ENCODE measurements at regions not wholly inside any gene's neighbourhood (a gene's known extent, or its start where the extent isn't known, plus 50 kb on each side); places are given as distances from the start of the nearest gene placed in this dataset.

DNA sequence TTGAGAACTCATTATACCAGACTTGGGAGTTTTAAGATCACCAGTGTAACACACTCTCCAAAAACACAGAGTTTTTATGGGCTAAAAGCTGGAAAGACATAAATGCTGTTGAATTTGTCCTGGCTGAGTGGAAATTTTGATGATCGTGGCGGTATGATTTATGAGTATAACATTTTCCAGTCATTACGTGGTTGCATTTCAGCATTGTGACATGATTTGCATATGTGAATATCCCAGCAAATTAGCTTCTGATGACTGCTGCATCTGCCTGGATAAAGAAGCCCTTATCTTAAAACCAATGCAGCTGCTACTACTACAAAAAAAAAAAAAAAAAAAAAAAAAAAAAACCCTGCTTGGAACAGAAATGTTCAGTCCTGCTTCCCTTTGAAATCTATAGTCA is 850.9 kb downstream of the TFAP2A start:
- DNase-seq = no peak

DNA sequence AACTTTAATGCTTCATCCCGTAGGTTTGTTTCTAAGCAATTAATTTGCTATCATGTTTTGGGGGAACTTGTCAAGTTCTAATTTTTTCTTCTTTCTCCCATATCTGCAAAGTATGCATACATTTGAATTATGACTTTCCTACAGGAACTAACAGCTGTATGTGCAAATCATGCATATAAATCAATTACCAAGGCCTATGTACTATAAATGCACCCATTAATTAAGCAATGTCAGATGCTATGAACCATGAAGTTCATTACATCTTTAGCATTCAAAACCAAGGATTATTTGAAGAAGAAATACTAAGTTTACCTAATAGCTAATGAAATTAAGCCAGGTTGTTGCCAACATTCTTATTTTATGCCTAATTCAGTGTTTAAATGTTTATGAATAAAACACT is 851.3 kb downstream of the TFAP2A start:
- no peak for DNase-seq

DNA sequence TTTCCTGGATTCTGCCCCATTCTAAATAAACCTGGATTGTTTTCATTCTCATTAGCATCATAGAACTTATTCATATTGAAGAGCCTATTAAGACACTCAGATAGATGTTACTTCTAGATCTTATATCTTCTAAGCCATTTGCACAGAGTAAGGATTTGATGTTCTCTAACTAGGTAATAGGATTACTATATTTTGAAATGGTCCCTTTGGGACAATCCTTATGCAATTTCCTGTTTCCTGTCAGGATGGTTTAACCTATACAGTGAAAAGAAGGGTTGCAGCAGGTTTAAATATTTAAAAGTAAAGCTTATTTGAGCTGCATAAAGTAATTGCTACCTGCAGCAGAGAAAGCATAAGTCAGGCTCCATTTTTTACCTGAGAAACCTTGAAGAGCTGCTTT is 860.1 kb downstream of the TFAP2A start:
- DNase-seq = no peak

DNA sequence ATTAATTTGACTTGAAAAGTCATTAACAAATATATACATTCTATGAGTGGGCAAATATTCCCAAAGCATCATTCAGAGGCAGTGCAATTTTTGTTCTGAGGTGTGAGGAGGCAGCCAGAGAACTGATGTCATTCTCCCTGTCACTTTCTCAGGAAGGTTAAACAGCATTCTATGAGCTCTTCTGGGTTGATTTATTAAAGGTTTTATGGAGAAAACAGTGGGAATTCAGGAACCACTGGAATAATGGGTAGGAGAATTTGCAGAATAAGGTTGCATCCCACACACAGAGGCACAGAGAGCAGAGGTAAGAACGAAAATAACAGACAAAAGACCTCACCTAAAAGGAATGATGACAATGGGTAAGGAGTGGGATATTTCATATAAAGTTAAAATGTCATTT is 860.6 kb downstream of the TFAP2A start:
- DNase-seq = no peak

DNA sequence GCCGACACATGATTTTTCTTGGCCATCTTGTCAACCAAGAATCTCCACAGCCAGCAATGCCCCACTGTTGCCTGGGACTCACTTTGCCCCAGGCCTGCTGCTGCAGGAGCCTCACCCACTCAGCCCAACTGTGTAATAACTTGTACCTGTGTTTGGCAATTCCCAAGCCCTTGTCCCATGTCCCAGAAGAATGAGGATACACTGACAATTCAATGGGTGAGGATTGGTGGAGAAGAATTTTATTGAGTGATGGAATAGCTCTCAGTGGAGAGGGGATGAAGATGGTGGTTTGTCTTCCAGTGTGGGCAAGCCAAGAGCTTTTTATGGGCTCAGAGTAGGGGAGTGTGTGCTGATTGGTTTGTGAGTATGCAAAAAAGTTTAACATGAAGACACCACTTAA is 861.9 kb downstream of the TFAP2A start:
- no peak for DNase-seq

DNA sequence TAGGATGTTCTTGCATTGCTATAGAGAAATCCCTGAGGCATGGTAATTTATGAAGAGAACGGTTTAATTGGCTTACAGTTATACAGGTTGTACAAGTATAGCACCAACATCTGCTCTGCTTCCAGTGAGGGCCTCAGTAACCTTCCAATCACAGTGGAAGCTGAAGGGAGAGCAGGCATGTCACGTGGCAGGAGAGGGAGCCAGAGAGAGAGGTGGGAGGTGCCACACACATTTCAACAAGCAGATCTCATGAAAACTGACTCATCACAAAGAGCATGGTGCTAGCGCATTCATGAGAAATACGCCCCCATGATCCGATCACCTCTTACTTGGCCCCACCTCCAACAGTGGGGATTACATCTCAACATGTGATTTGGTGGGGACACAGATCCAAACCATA is 871.2 kb downstream of the TFAP2A start:
- DNase-seq = no peak

DNA sequence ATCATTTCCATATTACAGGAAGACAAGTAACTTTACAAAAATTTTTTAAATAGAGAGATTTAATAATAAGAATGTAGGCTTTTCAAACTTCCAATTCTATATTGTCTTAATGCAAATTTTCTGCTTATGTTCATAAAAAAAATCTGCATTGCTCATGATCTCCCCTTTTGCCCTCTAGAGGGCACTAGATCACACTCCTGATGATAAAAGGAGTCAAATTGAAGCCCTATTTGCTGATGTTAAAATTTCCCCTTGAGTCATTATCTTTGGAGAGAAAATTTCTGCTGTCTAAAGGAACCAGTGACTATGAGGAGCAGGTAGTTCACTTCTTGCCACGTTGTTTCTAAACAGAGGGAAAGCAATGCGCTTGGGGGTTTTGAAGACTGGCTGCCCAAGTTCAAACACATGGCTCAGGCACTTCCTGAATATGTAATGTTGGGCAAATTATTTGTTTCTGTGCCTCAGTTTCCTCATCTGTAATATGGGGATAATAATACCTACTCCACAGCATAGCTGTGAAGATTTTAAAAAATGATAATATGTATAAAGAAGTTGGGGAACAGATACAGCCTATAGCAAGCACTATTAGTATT is 874.2 kb downstream of the TFAP2A start:
- no peak for DNase-seq

DNA sequence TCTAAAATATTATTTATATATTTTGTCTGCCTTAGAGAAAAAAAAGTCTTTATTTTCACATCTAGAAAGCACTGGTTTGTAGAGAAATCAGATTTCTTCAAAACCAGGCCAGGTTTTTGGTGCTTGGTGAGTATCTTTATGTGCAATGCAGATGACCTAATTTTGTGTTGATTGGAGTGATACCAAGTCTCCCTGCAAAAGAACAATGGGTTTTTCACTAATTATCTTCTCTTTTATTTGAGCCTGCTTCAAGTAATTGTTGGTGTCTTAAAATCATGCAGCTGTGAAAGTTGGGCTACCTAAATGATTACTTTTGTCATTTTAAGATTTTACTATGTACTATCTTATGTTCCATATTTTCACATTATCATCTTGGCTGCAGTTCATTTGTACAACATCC is 874.7 kb downstream of the TFAP2A start:
- no peak for DNase-seq

DNA sequence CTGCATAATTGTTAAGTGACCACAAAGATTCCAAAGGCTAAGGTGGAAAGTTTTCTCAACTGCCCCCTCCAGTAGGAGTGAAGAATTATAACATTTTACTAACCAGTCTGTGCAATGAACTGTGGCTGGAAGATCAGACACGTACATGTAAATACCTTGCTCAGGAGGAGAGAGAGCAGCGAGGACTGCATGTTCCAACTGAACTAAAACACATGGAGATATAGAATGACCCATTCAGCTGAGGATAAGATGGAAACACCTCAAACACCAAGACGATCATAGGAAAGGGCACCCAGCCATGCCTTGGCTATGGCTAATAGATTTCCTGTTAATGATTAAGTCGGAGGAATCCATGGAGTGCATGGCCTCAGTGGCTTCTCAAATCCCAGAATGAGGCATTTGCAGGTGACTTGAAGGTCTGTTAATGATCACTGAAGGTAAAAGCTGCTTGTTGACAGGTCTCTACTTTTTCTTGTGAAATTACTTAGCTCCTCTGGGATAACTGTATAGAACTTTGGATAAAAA is 875.6 kb downstream of the TFAP2A start:
- no peak for DNase-seq

DNA sequence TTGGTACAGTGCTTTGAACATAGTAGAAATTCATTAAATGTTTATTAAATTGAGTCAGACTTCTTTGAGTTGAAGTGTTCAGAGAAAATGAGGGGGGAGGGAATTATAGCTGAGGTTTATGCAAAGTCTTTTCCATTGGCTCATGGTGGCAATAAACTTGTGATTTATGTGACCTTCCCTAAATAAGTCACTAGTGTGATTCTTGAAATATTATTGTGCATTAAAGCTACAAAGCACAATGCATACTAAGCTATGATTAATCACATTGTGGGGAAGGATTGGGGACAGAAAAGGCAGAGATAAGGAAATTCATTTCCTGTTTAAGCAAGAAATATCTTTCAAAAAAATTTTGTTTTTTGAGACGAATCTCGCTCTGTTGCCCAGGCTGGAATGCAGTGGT is 877.5 kb downstream of the TFAP2A start:
- DNase-seq = no peak

DNA sequence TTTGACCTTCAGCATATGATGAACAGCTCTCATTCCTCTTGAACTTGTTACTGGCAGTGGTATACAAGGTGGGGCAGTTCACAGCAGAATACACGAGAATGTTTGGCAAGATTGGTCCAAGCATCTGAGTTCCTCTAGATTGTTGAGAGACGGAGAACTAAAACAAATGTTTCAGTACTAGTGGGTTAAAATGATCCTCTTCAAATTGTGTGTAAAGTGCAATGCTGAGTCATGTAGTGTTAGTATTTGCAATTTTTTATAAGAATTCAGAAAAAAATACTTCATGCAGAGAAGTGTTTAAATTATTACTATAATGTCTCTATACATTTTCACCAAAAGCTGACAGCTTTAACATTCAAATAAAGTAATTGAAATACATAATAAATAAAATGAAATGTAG is 879.8 kb downstream of the TFAP2A start:
- DNase-seq = no peak

DNA sequence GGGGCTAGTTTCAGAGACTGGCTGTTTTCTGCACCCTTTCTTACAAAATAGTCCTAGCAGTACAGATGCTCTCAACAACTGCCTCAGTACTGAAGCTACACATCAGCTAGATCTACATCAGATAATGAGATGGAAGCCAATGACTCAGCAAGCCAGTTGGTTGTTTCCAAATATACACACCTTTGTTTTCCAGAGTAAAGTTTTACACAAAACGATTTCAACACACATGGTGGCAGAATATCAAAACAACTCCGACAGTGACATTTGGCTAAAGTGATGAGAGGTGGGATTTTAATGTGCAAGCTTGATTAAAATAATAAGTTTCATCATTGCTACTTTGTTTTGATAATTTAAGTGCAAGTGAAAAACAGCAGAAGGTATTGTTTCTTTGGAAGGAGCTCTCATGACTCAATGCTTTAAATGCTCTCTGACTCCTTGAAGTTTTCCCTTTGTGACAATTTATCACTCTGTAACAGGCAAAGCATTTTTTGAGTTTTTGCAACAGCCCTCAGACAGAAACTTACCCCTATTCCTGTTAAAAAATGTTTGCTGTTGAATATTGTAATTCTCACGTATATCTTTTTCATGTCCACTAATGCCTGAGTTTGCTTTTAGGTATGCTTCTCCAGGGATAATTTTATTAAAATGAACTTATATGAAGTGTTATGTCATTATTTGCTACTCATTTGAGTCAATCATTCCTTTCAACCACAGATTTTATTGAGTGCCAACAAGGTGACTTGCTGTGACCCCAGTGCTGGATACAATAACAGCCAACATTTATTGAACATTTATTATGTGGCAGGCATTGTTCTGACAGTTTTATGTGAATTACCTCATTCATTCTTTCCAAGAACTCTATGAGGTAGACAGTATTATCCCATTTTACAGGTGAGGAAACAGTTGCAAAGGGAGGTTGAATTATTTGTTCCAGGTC is 882.0 kb downstream of the TFAP2A start:
- DNase-seq = no peak

DNA sequence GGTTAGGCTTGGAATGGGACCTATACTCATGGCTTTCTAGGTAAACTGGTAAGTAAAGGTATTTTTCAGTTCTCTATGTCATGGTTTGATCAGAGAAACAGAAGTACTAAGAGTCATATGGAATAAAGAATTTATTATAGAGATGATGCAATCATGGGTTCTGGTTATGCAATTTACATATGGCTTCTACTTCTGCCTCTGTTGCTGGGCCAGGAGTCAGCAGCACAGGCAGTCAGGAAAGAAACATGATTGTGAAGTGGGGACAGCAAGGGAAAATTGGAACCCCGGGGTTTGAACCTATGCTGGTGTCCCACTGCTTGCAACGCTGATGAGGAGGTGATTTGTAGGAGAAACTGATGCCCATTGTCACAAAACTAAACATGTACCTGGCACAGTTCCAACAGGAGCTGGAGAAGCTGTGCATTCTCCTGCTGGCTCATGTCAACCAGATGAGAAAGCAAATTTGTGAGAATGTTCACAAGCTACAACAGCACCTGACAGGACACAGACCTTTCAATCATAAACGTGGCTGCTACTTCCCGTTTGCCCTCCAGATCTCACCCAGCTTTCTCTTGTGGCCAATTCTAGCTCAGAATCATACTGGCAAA is 887.1 kb downstream of the TFAP2A start:
- DNase-seq = no peak

DNA sequence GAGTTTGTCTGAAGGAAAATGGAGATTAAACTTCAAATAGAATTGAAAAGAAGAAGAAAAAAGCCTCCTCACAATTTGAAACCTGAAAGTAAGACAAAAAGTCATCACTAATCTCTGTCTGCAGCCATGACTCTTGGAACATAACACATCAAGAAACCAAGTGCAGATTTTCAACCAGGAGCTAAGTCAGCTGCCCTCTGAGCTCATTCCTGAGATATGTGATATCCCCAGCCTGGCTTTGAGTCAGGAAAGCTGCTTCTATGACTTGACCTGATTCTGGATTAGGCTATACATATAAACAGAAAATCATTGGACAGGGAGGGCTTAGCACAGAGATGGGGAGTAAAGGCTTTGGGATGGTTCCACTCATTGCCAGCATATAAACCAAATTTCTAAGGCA is 891.4 kb downstream of the TFAP2A start:
- DNase-seq = no peak

DNA sequence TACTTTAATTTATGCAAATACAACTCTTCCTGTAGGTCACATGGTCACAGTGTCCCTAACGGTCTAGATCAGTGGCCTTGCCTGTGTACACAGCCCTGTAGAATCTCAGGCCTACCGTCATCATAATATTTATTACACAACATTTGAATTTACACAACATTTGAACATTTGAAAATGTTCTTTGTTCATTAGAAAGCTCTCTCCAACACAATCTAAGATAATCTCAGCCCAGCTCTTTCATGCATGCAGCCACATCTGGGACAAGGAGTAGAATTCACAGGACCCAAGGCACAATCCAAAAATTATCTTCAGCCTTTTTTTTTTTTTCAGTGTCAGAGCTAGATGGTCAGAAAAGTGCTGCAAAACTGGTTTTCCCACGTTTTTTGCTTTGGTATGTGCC is 892.8 kb downstream of the TFAP2A start:
- DNase-seq = no peak

DNA sequence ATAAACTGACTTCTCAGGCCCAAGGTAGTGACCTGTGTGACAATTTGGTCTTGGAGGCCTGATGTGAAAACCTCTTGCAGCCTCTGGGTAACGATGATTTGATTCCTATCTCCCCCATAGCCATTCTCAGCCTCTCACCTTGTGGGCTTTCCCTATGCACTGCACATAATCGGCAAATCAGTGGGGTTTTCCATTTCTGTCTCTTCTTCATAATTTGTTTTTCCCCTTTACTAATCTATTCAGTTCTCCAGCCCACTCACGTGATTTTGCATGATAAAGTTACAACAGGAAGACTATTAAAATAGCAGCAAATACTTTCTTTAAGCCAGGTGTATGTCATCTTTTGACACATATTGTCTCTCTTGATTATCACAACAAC is 893.7 kb downstream of the TFAP2A start:
- no peak for DNase-seq

DNA sequence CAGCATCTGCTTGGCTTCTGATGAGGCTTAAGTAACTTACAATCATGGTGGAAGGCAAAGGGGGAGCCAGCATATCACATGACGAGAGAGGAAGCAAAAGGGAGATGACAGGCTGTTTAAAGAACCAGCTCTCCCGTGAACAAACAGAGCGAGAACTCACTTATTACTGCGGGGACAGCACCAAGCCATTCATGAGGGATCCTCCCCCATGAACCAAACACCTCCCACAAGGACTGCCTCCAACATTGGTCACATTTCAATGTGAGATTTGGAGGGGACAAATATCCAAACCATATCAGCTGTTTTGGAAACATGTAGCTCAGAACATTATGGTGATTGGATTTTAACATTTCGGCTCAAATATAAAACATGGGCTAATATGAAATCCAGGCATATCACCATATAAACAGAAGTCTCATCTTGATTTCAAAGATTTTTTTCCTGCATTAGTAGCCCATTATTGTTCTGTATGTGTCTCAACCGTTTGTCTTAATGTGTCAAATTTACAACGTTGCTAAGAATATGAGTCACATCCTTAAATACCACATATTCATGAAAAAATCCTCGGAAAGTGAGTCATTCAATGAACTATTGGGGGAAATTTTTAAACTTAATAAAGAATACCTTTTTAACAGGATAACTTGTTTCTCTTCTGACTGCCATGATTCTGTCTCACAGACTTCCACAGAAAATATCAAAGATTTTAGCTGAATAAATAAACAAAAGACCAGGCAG is 894.3 kb downstream of the TFAP2A start:
- no peak for DNase-seq

DNA sequence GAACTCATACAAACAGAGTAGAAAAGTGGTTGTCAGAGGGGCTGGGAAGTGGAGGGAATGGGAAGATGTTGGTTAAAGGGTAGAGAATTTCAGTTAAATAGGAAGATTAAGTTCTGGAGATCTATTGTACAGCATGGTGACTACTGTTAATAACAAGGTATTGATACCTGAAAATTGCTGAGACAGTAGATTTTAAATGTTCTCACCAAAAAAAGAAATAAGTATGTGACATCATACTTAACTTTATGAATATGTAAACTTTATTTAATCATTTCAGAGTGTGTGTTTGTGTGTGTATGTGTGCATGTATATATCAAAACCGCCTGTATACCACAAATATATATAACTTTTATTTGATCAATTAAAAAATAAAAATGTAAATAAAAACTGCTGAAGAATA is 896.4 kb downstream of the TFAP2A start:
- DNase-seq = no peak

DNA sequence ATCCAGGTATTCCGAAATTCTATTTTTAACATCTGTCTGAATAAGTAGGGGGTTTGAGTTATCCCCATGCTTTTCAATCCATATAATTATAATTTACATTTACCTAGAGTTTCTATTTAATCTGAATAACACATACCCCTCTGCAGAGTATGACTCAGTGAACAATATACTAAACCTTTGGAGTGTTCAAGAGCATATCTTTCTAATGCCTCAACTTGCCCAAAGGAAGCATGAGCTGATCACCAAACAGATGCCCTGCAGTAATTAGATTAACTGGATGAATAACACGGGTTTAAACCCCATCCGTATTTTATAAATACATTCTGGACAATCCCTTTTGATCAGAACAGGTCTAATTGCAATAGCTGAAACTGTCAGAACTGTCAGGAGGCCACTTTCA is 897.1 kb downstream of the TFAP2A start:
- no peak for DNase-seq

DNA sequence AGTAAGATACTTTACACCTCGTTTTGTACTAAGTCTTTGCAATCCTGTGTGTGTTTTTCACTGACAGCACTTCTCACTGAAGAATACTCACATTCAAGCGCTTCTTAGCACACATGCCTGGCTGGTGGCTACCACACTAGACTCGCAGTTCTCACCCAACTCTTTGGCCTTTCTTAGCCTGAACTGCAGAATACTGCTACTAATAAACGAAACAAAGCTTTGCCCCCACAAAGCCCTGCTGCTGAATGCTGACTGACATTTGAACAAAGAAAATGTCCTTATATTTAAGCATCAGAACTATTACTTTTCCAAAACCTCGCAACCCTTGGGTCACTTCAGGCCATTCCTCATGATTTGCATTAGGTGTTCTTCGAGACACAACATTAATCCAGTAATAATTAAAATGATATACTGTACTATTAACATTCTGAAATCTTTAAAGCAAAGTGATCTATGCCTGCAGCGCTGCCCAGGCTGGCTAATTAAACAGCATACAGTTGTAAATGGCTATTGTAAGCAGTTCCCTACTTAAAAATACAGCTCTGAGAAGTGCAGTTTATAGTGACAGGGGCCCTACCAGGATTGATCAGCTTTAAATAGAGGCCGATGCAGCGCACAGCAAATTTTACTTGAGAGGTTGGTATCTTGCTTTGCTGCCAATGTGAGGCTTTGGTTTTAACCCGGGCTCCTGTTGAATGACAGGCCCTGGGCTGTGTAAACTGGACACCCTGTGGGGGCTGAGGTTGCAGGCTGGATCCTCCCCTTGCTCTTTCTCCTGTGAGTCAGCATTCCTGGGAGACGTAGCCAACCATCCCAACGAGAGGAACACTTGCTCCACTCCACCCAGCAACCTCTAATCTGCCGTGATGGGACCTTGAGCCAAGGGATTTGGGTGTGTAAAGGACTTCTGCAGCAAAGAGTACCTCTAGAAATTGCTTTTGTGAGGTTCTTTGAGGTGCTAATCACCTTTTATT is 899.0 kb downstream of the TFAP2A start:
- no peak for DNase-seq

DNA sequence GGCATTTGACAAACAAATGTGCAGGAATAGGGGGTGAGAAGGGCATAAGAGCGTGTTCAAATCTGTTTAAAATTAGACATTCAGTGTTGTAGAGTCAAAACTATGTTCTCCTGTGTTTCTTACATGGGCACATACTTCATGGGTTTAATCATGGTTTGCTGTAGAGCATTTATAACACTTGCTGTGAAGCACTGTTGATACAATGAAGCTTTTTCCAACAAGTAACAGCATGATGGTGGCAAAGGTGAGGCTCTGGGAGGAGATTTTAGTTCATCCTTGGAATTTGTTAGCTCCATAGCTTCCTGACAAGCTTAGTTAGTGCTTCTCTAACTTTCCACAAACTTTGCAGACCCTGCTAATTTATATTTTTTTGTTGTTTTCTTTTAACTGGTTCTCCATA is 900.7 kb downstream of the TFAP2A start:
- no peak for DNase-seq

DNA sequence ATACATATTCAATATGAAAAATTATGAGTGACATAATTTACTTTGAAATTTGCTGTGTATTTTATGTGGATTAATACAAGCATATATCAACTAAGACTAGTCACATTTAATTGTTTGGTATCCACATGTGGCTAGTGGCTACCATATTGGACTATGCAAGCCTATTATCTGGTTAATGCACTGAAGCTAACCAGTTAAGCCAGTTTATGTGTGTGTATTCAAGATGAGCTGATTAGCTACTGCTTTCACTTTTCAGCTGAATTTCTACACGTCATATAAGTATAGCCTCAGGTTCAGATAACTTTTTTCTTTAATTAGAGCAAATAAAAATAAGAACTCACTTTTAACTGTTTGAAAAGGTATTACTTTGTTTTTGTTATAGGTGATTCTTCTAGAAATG is 903.7 kb downstream of the TFAP2A start:
- DNase-seq = no peak

Measured in DMS79 treated with DMSO at 0.1 percent for 48 hours (cell line).